OCI-LY7 (cell line): ENCODE measurements at regions not wholly inside any gene's neighbourhood (a gene's known extent, or its start where the extent isn't known, plus 50 kb on each side); places are given as distances from the start of the nearest gene placed in this dataset.

Source experiments
- BruUV-seq: library from RNA; stranded (reverse); fragments of 400-500 nt; replicated peaks from 2 replicates; lab custom pipeline; 2021; lab: Mats Ljungman, UMichigan
- CTCF ChIA-PET: fragments of 300-600 bp; sonication (Branson Sonifier 250); formaldehyde crosslinking; loops from one replicate; lab custom pipeline; 2022; ENCODE audit warnings: antibody characterized with exemption; ENCODE audit not compliant: unreplicated experiment; lab: Charles Lee
- POLR2A ChIA-PET: fragments of 300-600 bp; sonication (Branson Sonifier 250); formaldehyde crosslinking; loops from one replicate; lab custom pipeline; 2022; ENCODE audit warnings: antibody characterized with exemption; lab: Charles Lee
- DNase-seq: peaks from one replicate; pipeline ENCODE4 v3.0.0-alpha.2; 2015; ENCODE audit warnings: low spot score
- H2AFZ ChIP-seq: fragments of 200-600 bp; sonication (generic), shearing (Covaris generic); 2 replicates; pipeline ENCODE4 v1.6.1; 2014; ENCODE audit warnings: mild to moderate bottlenecking, antibody characterized with exemption, low read length, moderate library complexity
- H3K27ac ChIP-seq: fragments of 200-600 bp; sonication (generic); 2 replicates; pipeline ENCODE4 v1.5.1; 2014; ENCODE audit warnings: mixed run types, low read depth, mild to moderate bottlenecking, moderate library complexity, low read length, inconsistent platforms; ENCODE audit not compliant: poor library complexity, severe bottlenecking
- H3K36me3 ChIP-seq: fragments of 200-600 bp; sonication (generic); 2 replicates; pipeline ENCODE4 v1.6.1; 2014; ENCODE audit warnings: mild to moderate bottlenecking, antibody characterized with exemption, low read length, moderate library complexity, mixed read lengths; ENCODE audit not compliant: insufficient read depth
- H3K4me1 ChIP-seq: fragments of 200-600 bp; sonication (generic); 2 replicates; pipeline ENCODE4 v1.5.1; 2014; ENCODE audit warnings: mild to moderate bottlenecking, low read length; ENCODE audit not compliant: insufficient read depth, poor library complexity, severe bottlenecking
- H3K4me2 ChIP-seq: fragments of 200-600 bp; sonication (generic); 2 replicates; pipeline ENCODE4 v1.6.1; 2014; ENCODE audit warnings: mild to moderate bottlenecking, low read length
- H3K4me3 ChIP-seq: fragments of 200-600 bp; sonication (generic); 2 replicates; pipeline ENCODE4 v1.5.1; 2014; ENCODE audit warnings: mild to moderate bottlenecking, low read depth, low read length; ENCODE audit not compliant: poor library complexity, severe bottlenecking
- H3K79me2 ChIP-seq: fragments of 200-600 bp; sonication (generic); 2 replicates; pipeline ENCODE4 v1.6.1; 2016; ENCODE audit warnings: low read depth, mild to moderate bottlenecking, low read length, moderate library complexity, mixed read lengths; ENCODE audit not compliant: insufficient read depth
- H3K9me2 ChIP-seq: fragments of 200-600 bp; sonication (generic); 2 replicates; pipeline ENCODE4 v1.6.1; 2016; ENCODE audit warnings: mild to moderate bottlenecking, low read length, mixed read lengths; ENCODE audit not compliant: insufficient read depth
- H3K9me3 ChIP-seq: fragments of 200-600 bp; sonication (generic); 2 replicates; pipeline ENCODE4 v1.6.1; 2014; ENCODE audit warnings: mild to moderate bottlenecking, mixed run types, low read length, mixed read lengths
- H4K20me1 ChIP-seq: fragments of 200-600 bp; sonication (generic); 2 replicates; pipeline ENCODE4 v1.6.1; 2014; ENCODE audit warnings: mild to moderate bottlenecking, antibody characterized with exemption, low read length, moderate library complexity, mixed read lengths; ENCODE audit not compliant: insufficient read depth
- CTCF ChIP-seq: fragments of 200-600 bp; sonication (generic); conservative IDR thresholded peaks from 2 replicates; pipeline ENCODE4 v1.5.1; 2014; ENCODE audit warnings: mild to moderate bottlenecking, antibody characterized with exemption, low read length, moderate library complexity, mixed read lengths
- EZH2phosphoT487 ChIP-seq: fragments of 200-600 bp; sonication (generic); IDR thresholded peaks from 2 replicates; pipeline ENCODE4 v1.6.1; 2018; ENCODE audit warnings: low read depth, borderline replicate concordance, mild to moderate bottlenecking, mixed run types, antibody characterized with exemption, low read length, moderate library complexity, mixed read lengths
- intact Hi-C: fragments of 100-400 bp; cut with micrococcal nuclease; formaldehyde crosslinking; loops from one replicate; pipeline ENCODE4 v1.10.0; 2022; ENCODE audit not compliant: unreplicated experiment

- DNase-seq, result no peak
- CTCF ChIA-PET, result no interaction called here
These were observed 122.8 kb downstream of the SKIDA1 start for GRCh38 chr10:21402606-21403083.

GRCh38 chr10:21401196-21401595 lies 124.3 kb downstream of the SKIDA1 start:
- H3K4me1 ChIP-seq, result no peaks in the 10 kb centered on the region
- H3K27ac ChIP-seq, result no peak overlapping the region
- BruUV-seq, result no TSS peak
- no peak overlapping the region for H3K4me2 ChIP-seq
- intact Hi-C loops, result no loop called here
- no peaks in the 10 kb centered on the region for H3K9me2 ChIP-seq
- POLR2A ChIA-PET, result no interaction called here
- no peaks in the 10 kb centered on the region for H3K9me3 ChIP-seq
- CTCF ChIA-PET, result no interaction called here
- no peak for DNase-seq
- H2AFZ ChIP-seq, result no peak overlapping the region
- no peaks in the 10 kb centered on the region for H3K36me3 ChIP-seq
- no peaks in the 10 kb centered on the region for H3K79me2 ChIP-seq
- no peaks in the 10 kb centered on the region for H4K20me1 ChIP-seq
- TF ChIP-seq CTCF (no peak), EZH2phosphoT487 (no peak)
- H3K4me3 ChIP-seq, result no peak overlapping the region

More at GRCh38 chr10:21402606-21403083, 122.8 kb downstream of the SKIDA1 start:
- POLR2A ChIA-PET, result no interaction called here
- BruUV-seq, result no TSS peak
- TF ChIP-seq CTCF (no peak), EZH2phosphoT487 (no peak)
- intact Hi-C loops, result no loop called here
- Histone ChIP-seq H4K20me1 (no peaks in the 10 kb centered on the region), H3K4me1 (no peaks in the 10 kb centered on the region), H3K27ac (no peak overlapping the region), H3K4me2 (no peak overlapping the region), H3K9me2 (no peaks in the 10 kb centered on the region), H3K36me3 (no peaks in the 10 kb centered on the region), H2AFZ (no peak overlapping the region), H3K9me3 (no peaks in the 10 kb centered on the region), H3K79me2 (no peaks in the 10 kb centered on the region), H3K4me3 (no peak overlapping the region)

- Histone ChIP-seq H4K20me1 (no peaks in the 10 kb centered on the region), H3K4me1 (no peaks in the 10 kb centered on the region), H3K4me3 (no peak overlapping the region), H3K9me3 (no peaks in the 10 kb centered on the region), H3K9me2 (no peaks in the 10 kb centered on the region), H3K27ac (no peak overlapping the region), H3K79me2 (no peaks in the 10 kb centered on the region), H3K4me2 (no peak overlapping the region), H3K36me3 (no peaks in the 10 kb centered on the region), H2AFZ (no peak overlapping the region)
- TF ChIP-seq CTCF, result no peak
- TF ChIP-seq EZH2phosphoT487, result no peak
- no TSS peak for BruUV-seq
- intact Hi-C loops, result no loop called here
- CTCF ChIA-PET, result no interaction called here
- POLR2A ChIA-PET, result no interaction called here
- no peak for DNase-seq
These were observed 126.0 kb downstream of the SKIDA1 start for GRCh38 chr10:21399392-21400035.
